Astrocyte (in vitro differentiated cells and primary cell): ENCODE measurements at regions not wholly inside any gene's neighbourhood (a gene's known extent, or its start where the extent isn't known, plus 50 kb on each side); places are given as distances from the start of the nearest gene placed in this dataset.

Source experiments
- CTCF ChIP-seq: IDR thresholded peaks from 2 replicates; pipeline ENCODE4 v1.5.1; 2011; ENCODE audit warnings: low read depth, mild to moderate bottlenecking, inconsistent platforms, low read length, moderate library complexity; ENCODE audit not compliant: insufficient read depth
- EZH2 ChIP-seq: IDR thresholded peaks from 2 replicates; pipeline ENCODE4 v1.6.1; 2012; ENCODE audit warnings: mild to moderate bottlenecking, low read length, inconsistent platforms; ENCODE audit not compliant: insufficient read depth

- TF ChIP-seq EZH2: no peak
- no peak for TF ChIP-seq CTCF
Measured at GRCh38 chr6:144653885-144654505, 368.9 kb downstream of the UTRN start.
